NCI-H748 treated with DMSO at 0.1 percent for 48 hours (cell line): ENCODE measurements at regions not wholly inside any gene's neighbourhood (a gene's known extent, or its start where the extent isn't known, plus 50 kb on each side); places are given as distances from the start of the nearest gene placed in this dataset.

Source experiments
- DNase-seq: peaks from one replicate; lab custom pipeline; 2025; lab: John Stamatoyannopoulos, UW

DNA sequence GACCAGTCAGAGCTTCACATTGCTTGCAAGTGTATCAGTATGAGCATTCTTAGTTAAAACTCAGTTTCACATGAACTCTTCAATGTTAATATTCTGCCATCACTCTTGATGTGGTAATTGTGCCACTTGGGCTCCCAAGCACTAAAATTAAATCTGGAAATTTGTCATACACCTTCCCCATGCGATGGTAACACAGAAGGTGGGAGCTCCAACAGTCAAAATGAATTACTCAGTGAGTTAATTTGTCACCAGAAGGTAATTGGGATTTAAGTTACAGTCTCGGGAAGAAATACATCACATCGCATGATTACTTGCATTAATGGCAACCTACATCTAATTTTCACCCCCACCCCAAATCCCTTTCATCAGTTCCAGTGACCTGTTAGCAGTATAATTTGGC, 376.5 kb upstream of the DAB1 start:
- DNase-seq, result no peak

DNA sequence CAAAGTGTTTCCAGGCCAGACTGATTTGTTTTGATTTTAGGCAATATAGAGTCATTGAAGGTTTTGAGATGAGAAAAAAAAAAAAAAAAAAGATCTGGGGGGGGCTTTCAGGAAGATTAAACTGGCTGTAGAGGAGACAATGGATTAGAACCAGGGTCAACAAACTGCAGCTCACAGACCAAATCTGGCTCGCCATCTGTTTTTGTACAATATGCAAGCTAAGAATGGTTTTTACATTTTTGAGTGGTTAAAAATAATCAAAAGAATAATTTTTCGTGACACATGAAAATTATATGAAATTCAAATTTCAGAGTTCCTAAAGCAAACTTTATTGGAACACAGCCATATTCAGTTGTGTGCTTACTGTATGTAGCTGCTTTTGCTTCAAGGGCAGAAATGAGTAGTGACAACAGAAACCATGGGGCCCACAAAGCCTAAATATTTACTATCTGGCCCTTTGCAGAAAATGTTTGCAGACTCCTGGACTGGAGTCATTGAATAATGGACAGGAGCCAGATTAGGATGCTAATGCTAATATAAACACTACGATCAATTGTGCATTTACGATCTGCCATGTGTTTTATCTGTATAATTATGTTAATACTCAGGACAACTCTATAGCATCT, 375.7 kb upstream of the DAB1 start:
- DNase-seq, result peak; percentile 94

DNA sequence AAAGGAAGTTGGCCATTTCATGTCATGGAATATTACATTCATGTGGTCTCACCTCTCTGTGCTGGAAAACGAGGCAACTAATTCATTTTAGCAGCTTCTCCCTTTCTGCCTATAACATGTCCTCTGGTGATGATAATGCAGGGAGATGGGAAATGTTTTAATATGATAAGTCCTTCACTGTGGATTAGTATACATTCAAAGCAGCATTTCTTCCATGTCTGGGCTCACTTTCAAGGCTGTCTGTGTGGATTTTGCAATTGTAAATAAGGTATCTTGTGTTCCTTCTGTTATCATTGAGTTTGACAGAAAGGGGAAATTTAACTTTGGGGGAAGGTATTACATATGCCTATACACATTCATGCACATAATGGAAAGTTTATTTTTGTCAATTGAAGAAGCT, 374.7 kb upstream of the DAB1 start:
- no peak for DNase-seq

DNA sequence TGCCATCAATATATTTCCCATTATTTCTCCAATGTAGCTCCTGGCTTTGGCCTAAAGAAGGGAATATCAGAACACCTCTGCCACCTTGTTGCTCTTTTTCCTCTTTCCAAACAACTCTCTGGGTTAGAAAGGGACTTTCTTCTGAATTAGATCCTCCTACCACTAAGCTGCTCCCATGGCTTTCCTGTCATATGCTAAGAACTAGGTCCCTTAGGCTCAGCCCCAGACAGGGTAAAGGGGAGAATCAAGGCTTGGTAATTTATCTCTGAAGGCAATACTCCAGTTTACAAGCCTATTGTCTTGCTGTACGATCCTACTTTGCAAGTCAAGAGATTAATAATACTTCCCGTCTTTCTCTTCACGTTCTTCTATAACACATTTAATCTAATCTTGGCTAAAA, 373.2 kb upstream of the DAB1 start:
- DNase-seq, result no peak

DNA sequence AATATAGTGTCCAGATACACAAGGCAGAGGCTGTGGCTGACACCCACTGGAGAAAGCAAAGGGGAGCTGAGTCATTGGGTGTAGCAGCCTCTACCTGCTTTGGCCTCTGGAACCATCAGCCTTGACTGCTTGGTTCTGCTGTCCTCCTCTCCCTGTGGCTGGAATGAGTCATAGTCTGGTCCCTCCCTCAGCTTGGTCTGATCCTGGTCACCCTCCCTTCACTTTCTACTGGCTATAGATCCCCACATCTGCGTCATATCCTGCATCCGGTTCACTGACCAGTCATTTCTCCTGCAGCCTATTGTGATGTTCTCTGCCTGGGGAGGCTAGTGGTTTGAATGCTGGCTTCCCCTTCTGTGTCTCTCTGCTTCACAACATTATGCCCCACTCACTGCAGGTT, 372.8 kb upstream of the DAB1 start:
- DNase-seq, result no peak

DNA sequence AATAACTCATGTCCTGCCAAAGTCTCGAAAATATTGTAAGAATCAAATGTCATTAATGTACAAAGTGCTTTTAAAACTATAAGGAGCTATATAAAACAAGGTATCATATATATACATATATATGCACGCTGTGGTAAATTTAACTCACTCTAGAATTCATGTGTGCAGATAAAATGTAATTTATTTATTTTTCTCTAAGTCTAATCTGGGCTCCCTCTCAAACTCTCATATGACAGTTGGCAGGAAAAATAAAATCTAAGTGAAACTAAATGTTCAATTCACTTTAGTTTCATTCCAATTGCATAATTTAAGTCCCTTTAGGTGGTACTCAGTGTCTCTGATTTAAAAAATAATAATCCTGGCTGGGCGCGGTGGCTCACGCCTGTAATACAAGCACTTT, 372.0 kb upstream of the DAB1 start:
- DNase-seq, result no peak

DNA sequence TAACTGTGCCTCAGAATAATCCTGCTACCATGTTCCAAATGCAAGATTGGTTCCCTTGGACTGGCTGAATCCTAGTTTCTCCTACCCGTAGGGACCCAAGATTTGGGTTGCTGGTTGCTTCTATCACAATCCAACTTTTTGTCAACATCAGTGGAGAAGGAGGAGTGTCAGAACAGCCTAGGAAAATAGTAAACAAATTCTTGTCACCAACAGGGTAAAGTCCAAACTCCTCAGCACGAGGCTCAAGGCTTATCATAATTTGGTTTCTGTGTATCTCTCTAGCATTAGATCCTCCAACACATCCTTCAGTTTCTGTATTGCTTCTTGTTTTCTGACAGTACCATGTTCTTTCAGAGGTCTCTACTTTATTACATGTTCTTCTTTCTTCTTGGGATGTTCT, 370.2 kb upstream of the DAB1 start:
- DNase-seq, result no peak

DNA sequence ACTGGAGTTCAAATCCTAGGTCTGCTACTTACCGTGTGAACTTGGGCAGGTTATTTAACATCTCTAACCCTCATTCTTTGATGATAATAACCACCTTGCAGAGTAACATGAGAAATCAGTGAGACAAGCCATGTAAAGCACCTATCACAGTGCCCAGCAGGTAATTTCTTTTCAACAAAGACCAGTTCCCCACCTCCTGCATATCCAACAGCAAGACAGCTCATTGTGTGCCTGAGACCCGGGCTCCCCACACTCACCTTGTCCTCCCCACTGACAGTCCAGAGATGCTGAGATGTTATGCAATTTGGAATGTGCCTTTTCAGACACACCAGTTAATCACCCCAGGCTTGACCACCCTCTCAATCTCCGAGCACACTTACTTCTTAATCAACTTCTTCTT, 367.6 kb upstream of the DAB1 start:
- no peak for DNase-seq

DNA sequence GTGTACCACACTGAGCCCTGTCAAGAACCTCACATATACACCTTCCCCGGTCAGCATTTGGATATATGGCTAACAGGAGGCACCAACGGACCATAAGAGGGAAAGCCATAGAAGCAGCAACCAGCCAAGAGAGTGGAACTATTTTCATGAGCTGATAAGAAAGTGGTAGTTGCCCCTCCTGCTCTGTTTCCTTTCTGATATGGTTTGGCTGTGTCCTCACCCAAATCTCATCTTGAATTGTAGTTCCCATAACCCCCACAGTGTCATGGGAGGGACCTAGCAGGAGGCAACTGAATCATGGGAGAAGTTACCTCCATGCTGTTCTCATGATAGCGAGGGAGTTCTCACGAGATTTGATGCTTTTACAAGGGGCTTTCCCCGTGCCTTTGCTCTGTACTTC, 366.1 kb upstream of the DAB1 start:
- DNase-seq, result no peak

DNA sequence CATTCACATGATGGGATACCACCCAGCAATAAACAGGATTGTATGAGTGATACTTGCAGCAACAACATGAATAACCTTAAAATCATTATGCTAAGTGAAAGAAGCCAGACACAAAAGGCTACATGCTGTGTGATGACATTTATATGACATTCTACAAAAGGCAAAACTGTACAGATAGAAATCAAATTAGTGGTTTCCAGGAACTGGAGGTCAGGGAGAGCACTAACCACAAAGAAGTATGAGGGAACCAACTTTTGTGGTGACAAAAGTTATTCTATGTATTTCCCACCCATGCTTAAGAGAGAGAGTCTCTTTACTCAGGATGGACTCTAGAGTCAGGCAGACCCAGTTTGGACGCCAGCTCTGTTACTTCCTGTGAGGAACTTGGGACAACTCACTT, 364.5 kb upstream of the DAB1 start:
- DNase-seq, result no peak

DNA sequence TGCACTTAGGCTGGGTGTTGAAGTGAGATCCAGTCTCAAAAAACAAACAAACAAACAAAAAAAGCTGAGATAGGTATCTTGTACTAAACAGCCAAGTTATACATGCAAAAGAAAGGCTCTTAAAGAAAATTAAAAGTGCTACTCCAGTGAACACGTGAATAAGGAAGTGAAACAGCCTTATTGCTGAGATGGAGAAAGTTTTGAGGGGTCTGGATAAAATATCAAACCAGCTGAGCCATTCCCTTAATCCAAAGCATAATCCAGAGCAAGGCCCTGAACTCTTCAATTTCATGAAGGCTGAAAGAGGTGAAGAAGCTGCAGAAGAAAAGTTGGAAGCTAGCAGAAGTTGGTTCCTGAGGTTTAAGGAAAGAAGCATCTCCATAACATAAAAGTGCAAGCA, 360.5 kb upstream of the DAB1 start:
- DNase-seq, result no peak

DNA sequence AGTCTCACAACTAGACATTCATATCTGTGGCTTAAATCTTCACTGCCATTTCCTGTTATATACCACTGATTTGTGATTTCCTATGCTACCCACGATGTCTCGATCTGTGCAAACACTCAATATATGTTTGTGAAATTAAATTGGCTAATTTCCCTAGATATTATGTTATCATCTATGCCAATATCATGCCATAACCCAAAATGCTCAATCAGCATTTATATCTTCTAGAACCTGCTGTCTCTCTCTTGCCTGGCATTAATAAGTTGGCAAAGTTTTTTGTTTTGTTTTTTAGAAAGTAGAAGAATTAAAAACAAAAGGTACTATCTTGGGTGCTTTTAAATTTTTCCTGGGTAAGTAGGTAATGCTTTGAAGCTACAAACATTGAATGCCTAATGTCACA, 358.5 kb upstream of the DAB1 start:
- DNase-seq, result no peak

DNA sequence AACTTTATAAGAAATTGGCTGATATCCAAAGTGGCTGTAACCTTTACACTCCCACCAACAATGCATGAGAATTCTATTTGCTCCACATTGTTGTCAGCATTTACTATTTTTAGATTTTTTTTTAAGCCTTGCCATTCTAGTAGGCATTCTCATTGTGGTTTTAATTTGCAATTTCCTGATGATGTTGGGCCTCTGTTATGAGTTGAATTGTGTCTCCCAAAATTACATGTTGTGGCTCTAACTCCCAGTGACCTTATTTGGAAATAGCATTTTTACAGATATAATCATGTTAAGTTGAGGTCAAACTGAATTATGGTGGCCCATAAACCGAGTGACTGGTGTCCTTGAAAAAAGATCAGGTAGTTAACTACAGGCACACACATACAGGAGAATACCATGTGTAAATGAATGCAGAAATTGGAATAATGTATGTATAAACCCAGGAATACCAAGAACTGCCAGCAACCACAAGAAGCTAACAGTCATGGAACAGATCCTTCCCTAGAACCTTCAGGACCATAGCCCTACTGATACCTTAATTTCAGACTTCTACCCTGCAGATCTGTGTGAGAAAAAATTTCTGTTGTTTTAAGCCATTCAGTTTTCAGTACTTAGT, 348.8 kb upstream of the DAB1 start:
- peak; percentile 64 for DNase-seq

DNA sequence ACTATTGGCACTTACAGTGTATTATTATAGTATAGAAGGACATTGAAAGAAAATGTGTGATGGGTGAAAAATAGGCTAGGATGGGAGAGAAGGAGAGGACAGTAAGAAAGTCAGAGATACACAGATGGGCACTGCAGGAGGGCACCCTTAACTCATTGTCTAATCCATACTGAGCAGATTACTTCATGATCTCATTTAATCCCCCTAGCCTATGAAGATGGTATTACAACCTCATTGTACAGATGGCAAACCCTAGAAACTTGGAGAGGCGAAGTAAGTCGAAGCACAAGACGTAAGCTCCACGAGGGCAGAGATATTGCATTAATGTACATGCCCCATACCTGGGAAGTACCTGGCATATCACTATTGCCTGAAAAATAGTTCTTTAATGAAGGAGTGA, 346.9 kb upstream of the DAB1 start:
- no peak for DNase-seq

DNA sequence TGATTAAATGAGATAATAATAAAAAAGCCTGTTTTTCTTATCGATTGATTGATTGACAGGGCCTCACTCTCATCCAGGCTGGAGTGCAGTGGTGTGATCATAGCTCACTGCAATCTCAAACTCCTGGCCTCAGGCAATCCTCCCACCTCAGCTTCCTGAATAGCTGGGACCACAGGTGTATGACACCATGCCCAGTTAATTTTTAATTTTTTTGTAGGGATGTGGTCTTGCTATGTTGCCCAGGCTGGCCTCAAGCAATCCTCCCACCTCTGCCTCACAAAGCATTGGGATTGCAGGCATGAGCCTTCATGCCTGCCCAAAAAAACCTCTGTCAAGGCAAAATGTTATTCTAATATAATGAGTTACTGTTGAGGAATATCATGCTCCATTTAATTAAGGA, 346.4 kb upstream of the DAB1 start:
- DNase-seq, result no peak

DNA sequence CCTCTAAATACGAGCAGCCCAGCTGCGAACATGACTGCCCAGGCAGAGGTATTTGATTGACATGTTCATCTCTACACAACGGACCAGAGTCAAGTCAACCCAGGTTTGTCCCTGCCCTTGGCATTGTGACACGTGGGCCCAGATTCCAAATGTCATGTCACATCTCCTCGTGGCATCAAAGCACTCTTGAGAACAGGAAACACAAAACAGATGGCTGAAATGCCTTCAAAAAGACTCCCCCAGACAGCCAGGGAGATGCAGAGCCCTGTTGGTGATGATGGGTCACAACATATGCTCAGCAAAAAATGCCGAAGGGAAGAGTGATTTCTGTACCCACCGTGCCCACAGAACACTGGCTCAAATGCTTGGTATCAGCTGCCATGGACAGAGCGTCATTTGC, 337.8 kb upstream of the DAB1 start:
- no peak for DNase-seq

DNA sequence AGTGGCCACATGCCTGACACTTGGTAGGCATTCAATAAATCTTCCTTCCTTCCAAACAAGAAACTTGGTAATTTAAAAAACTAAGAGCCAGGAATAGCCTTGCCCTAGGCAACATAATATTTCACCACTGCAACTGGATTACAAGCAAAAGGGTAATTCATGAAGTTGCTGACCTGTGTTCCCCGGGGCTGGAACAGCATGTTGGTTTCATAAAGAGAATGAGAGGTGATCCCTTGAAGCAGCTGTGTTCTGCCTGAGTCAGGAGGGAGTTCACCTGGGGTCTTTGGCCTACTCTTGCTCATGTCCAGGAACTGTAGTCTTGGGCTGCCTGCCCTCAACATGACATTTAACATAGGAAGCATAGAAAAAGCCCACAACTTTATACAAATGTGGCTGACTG, 329.0 kb upstream of the DAB1 start:
- DNase-seq, result no peak

DNA sequence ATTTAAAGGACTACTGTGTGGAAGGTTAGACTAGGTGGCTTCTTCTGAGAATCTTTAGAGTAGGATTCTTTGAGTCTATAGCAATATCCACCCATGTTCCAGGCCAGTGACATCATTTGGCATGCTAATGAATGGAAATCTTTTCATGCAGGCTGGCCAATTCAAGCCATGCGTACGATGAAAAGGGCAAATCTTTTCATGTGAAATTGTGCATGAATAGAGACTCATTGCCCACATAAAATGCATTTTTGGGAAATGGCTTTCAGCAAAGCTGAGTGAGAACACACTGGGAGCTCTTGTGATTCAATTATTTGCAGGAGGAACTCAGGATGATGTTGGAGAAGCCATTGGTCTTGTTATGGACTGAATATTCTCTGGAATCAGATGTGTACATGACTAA, 324.9 kb upstream of the DAB1 start:
- DNase-seq, result no peak

DNA sequence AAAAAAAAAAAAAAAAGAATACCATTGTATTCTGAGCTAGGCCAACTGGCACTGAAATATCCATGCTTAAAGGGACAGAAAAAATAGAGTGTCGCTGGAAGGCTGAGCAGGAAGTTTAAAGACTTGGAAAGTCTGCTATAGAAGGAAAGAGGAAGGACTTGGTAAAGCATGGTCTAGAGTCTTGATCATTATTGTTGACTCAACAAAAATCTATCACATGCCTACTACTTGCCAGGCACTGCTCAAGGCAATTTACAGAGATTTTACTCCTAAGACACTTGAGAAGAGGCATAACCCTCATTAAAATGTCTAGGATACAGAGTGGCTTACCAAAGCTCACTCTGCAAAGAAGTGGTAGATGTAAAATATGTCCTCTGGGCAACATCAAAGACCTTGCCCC, 324.0 kb upstream of the DAB1 start:
- no peak for DNase-seq

DNA sequence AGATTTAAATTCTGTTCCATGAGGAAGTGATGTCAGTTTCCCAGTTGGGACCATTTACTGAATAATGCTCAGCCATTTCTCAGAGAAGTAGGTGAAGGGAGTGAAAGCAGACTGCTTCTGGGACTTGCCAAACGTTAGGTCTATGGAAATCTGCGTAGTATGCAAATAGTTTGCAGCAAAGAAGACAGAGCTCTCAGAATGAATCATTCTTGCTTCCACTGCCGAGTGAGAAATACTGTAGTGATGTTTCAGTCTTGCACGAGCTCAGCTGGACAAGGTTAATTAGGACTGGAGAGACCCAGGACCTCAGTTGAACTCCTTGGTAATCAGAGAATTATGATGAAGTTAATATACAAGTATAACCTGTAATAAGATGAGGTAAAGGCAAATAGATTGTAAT, 317.7 kb upstream of the DAB1 start:
- no peak for DNase-seq

DNA sequence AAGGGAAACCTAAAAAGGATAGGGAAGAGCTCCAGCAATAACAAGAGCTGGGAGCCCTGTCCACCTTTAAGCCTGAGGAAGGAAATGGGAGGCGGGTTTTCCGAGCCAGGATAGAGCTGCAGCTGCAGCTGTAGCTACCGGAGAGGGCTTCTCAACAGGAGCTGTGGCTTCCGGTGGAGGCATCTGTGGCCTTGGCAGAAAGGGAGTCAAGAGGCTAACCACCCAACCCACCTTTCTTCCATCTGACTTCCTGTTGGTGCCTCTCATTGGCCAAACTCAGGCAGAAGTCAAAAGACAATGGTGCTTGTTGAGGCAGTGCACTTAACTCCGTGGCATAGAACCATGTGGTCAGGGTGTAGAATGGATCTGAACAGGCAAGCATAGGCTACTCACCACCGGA, 313.1 kb upstream of the DAB1 start:
- no peak for DNase-seq

DNA sequence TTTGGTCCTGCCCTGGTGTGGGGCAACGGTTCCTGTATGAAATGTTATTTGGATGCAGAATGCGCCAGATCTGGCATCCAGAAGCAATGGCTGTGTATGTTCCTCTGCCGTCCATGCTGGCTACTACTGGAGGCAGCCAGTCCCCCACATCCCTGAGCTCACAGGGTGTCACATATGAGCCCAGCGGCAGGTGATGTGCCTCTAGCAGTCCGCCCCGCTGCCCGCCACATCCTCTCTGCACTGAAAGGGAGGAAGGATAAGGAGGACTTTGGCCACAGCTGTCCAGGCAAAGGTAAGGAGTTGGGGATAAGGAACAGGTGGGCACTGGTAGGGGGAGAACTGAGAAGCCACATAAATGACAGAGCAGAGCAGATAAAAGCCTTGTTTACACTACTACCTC, 305.3 kb upstream of the DAB1 start:
- no peak for DNase-seq

DNA sequence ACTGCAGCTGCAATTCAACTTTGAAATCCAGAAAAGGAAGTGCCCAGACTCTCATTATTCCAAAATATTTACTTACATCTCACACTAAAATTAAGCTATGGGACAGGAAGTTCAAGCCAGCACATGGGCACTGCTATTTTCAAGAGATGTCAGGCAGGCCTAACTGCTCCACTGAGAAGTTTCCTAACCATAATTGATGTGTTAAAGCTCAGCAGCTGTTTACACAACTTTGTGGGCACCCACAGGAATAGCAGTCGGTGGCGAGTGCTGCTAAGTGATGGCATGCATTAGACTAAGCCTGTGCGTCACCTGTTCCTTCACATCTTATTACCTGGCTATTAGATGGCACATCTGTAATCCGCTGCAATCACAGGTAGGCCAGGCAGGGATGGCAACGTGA, 303.3 kb upstream of the DAB1 start:
- no peak for DNase-seq

DNA sequence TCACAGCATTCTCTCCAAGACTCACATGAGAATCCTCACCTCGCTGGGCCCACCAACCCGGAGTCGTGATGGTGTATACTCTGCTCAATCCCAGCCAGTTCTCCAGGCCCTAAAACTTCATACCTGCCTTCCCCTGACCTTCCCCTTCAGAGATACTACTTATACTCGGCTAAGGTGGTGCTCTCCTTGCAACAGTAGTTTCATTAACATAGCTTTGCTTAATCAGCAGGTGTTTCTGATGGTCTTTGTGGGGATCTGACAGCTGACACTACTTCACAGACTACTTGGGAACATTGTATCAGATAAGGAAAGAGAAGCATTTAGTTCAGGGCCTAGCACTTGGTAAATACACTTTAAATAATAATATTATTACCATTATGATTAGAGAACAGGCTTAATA, 301.5 kb upstream of the DAB1 start:
- DNase-seq, result no peak

DNA sequence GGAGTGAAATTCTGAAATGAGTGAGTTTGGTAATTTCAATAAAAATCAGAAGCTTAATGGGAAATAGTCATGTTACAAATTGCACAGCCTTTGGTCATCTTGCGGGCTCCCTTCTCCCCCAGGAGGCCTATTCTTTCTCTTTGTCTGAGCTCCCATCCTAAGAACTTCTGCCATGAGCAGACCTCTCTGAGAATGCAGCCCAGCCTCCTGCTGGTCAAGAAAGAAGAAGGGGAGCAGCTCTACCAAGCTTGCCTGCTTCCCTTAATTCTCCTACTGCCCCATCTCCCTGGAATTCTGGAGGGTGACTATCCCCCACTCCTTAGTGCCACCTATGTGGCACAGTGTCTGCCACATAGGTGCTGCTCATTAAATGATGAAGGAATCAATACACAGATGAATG, 300.7 kb upstream of the DAB1 start:
- no peak for DNase-seq
